Liver (tissue), 8 donors: ENCODE measurements at regions not wholly inside any gene's neighbourhood (a gene's known extent, or its start where the extent isn't known, plus 50 kb on each side); places are given as distances from the start of the nearest gene placed in this dataset.

Experiments used
- DNase-seq: peaks from one replicate; pipeline ENCODE4 v3.0.0-alpha.2; 2017; ENCODE audit warnings: low spot score
- H3K27ac ChIP-seq, 2 donors: one replicate each; pipeline ENCODE4 v1.7.0; 2013; ENCODE audit warnings: inconsistent platforms in 2 of 2, low read length in 2 of 2, control low read depth in 1 of 2, low read depth in 1 of 2, mild to moderate bottlenecking in 1 of 2
- H3K27me3 ChIP-seq, 4 donors: one replicate each; pipeline versions ENCODE4 v1.6.1 to v1.7.0; 2013; ENCODE audit warnings: low read length in 3 of 4, inconsistent platforms in 1 of 4, mild to moderate bottlenecking in 1 of 4, moderate library complexity in 1 of 4; ENCODE audit not compliant: control insufficient read depth in 4 of 4, insufficient read depth in 4 of 4
- H3K36me3 ChIP-seq, 4 donors: one replicate each; pipeline versions ENCODE4 v1.6.1 to v1.7.0; 2013; ENCODE audit warnings: low read length in 3 of 4, mild to moderate bottlenecking in 3 of 4, low read depth in 1 of 4, moderate library complexity in 1 of 4; ENCODE audit not compliant: control insufficient read depth in 4 of 4, insufficient read depth in 3 of 4
- H3K4me1 ChIP-seq, 4 donors: one replicate each; pipeline versions ENCODE4 v1.6.1 to v1.7.0; 2013; ENCODE audit warnings: low read length in 3 of 4, mild to moderate bottlenecking in 3 of 4, moderate library complexity in 1 of 4; ENCODE audit not compliant: control insufficient read depth in 4 of 4, insufficient read depth in 4 of 4
- H3K4me3 ChIP-seq, 3 donors: one replicate each; pipeline versions ENCODE4 v1.6.1 to v1.7.0; 2013; ENCODE audit warnings: low read length in 3 of 3, control low read depth in 1 of 3, low read depth in 1 of 3, mild to moderate bottlenecking in 1 of 3
- H3K9ac ChIP-seq, 2 donors: one replicate each; pipeline ENCODE4 v1.7.0; 2013; ENCODE audit warnings: low read length in 2 of 2, mild to moderate bottlenecking in 2 of 2, moderate library complexity in 2 of 2, control low read depth in 1 of 2, low read depth in 1 of 2
- H3K9me3 ChIP-seq, 4 donors: one replicate each; pipeline versions ENCODE4 v1.6.1 to v1.7.0; 2013; ENCODE audit warnings: low read length in 3 of 4; ENCODE audit not compliant: control insufficient read depth in 4 of 4
- EGR1 ChIP-seq, 2 donors: IDR thresholded peaks; 2 replicates each; pipeline ENCODE4 v1.6.1; 2016 to 2018; ENCODE audit warnings: antibody characterized with exemption in 2 of 2, low read depth in 2 of 2
- FOXA1 ChIP-seq: IDR thresholded peaks from 2 replicates; pipeline ENCODE4 v1.6.1; 2016; ENCODE audit warnings: antibody characterized with exemption
- FOXA2 ChIP-seq: IDR thresholded peaks from 2 replicates; pipeline ENCODE4 v1.6.1; 2016; ENCODE audit warnings: antibody characterized with exemption
- GABPA ChIP-seq, 2 donors: IDR thresholded peaks in 1 of 2; conservative IDR thresholded peaks in 1 of 2; 2 replicates each; pipeline ENCODE4 v1.6.1; 2016; ENCODE audit warnings: antibody characterized with exemption in 2 of 2, mild to moderate bottlenecking in 1 of 2, moderate library complexity in 1 of 2
- HNF4A ChIP-seq, 2 donors: conservative IDR thresholded peaks; 2 replicates each; pipeline ENCODE4 v1.6.1; 2016; ENCODE audit warnings: antibody characterized with exemption in 2 of 2, mild to moderate bottlenecking in 2 of 2
- HNF4G ChIP-seq: IDR thresholded peaks from 2 replicates; pipeline ENCODE4 v1.6.1; 2016; ENCODE audit warnings: antibody characterized with exemption
- JUND ChIP-seq, 2 donors: IDR thresholded peaks; 2 replicates each; pipeline ENCODE4 v1.6.1; 2016; ENCODE audit warnings: antibody characterized with exemption in 2 of 2
- NR2F2 ChIP-seq: IDR thresholded peaks from 2 replicates; pipeline ENCODE4 v1.6.1; 2016; ENCODE audit warnings: antibody characterized with exemption
- RAD21 ChIP-seq, 2 donors: IDR thresholded peaks; 2 replicates each; pipeline ENCODE4 v1.6.1; 2016; ENCODE audit warnings: antibody characterized with exemption in 2 of 2, mild to moderate bottlenecking in 2 of 2
- RXRA ChIP-seq, 2 donors: IDR thresholded peaks; 2 replicates each; pipeline ENCODE4 v1.6.1; 2017 to 2018; ENCODE audit warnings: antibody characterized with exemption in 2 of 2, mild to moderate bottlenecking in 1 of 2
- SP1 ChIP-seq: IDR thresholded peaks from 2 replicates; pipeline ENCODE4 v1.6.1; 2018; ENCODE audit warnings: antibody characterized with exemption, mild to moderate bottlenecking
- TAF1 ChIP-seq: conservative IDR thresholded peaks from 2 replicates; pipeline ENCODE4 v1.6.1; 2016; ENCODE audit warnings: antibody characterized with exemption, mild to moderate bottlenecking
- YY1 ChIP-seq: IDR thresholded peaks from 2 replicates; pipeline ENCODE4 v1.6.1; 2016; ENCODE audit warnings: antibody characterized with exemption, mild to moderate bottlenecking
- ZBTB33 ChIP-seq: IDR thresholded peaks from 2 replicates; pipeline ENCODE4 v1.6.1; 2016; ENCODE audit warnings: antibody characterized with exemption
- WGBS: extraction: QIAGEN DNeasy Blood & Tissue Kit; methylation state at CpG from one replicate; pipeline ENCODE4 v1.1.7; 2013; 5-methylcytosine and 5-hydroxymethylcytosine counted together
- TF ChIP-seq, protein P1 (sequence below): fragments of 150-350 bp; IDR thresholded peaks from 2 replicates; pipeline ENCODE4 v1.5.1; 2017; ENCODE audit warnings: improper control_type of control experiment, low read depth, low read length; ENCODE audit not compliant: missing input control
- TF ChIP-seq, protein P2 (sequence below): IDR thresholded peaks from 2 replicates; pipeline ENCODE4 v1.6.1; 2016; ENCODE audit warnings: antibody characterized with exemption
- TF ChIP-seq, protein P3 (sequence below): IDR thresholded peaks from 2 replicates; pipeline ENCODE4 v1.6.1; 2016; ENCODE audit warnings: antibody characterized with exemption
- TF ChIP-seq, protein P4 (sequence below): IDR thresholded peaks from 2 replicates; pipeline ENCODE4 v1.6.1; 2016; ENCODE audit warnings: antibody characterized with exemption, mild to moderate bottlenecking
- donor health status: healthy.
- donor health status: healthy.
- donor health status: healthy.
- donor health status: healthy.
- donor health status: healthy.

DNA sequence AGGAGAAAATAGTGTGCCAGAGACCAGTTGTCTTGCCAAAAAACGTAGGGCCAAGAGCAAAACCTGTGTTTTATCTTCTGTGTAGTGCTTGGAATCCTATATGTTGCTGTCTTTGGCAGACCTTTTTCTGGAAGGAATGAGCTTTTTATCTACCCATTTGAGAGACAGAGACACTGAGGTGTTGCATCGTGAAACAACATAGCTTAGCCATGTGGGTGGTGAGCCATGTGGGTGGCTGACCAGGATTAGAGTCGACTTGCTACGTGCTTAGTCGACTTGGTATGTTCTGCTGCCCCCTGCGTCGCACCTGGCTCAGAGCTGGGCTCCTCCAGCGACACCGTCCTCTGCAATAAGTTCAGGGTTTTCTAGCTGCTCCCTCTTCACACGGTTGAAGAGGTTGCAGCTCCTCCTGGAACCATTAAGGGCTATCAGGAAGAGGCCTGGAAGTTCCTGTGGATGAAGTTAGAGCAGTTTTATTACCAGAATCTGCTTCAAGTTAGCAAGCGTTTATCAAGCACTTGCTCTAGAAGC, 175.8 kb downstream of the SH2D4B start:
- H3K27ac ChIP-seq = no peak overlapping the region
- TF ChIP-seq GABPA (IDR thresholded peaks at IDR 0.05 in 1 of 2, conservative IDR thresholded peaks at IDR 0.05 in 1 of 2) = no peak
- H3K4me1 ChIP-seq = no peaks in the 10 kb centered on the region
- H3K9ac ChIP-seq = no peak overlapping the region
- H3K4me3 ChIP-seq = no peak overlapping the region
- H3K9me3 ChIP-seq = no peaks in the 10 kb centered on the region
- no peaks in the 10 kb centered on the region for H3K36me3 ChIP-seq
- H3K27me3 ChIP-seq = no peaks in the 10 kb centered on the region
- DNase-seq = no peak
- 80% methylated on average over 11 of the region's 11 CpGs for WGBS

- Histone ChIP-seq H3K27ac (no peak overlapping the region), H3K36me3 (no peaks in the 10 kb centered on the region), H3K9ac (no peak overlapping the region), H3K4me3 (no peak overlapping the region), H3K4me1 (no peaks in the 10 kb centered on the region), H3K9me3 (no peaks in the 10 kb centered on the region), H3K27me3 (no peaks in the 10 kb centered on the region)
- WGBS = 89% methylated on average over 11 of the region's 11 CpGs
- DNase-seq = no peak
- no peak for TF ChIP-seq NR2F2
- TF ChIP-seq SP1 = no peak
- TF ChIP-seq, protein P1, sequence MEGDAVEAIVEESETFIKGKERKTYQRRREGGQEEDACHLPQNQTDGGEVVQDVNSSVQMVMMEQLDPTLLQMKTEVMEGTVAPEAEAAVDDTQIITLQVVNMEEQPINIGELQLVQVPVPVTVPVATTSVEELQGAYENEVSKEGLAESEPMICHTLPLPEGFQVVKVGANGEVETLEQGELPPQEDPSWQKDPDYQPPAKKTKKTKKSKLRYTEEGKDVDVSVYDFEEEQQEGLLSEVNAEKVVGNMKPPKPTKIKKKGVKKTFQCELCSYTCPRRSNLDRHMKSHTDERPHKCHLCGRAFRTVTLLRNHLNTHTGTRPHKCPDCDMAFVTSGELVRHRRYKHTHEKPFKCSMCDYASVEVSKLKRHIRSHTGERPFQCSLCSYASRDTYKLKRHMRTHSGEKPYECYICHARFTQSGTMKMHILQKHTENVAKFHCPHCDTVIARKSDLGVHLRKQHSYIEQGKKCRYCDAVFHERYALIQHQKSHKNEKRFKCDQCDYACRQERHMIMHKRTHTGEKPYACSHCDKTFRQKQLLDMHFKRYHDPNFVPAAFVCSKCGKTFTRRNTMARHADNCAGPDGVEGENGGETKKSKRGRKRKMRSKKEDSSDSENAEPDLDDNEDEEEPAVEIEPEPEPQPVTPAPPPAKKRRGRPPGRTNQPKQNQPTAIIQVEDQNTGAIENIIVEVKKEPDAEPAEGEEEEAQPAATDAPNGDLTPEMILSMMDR = no peak
- no peak for TF ChIP-seq EGR1 (IDR thresholded peaks at IDR 0.05; ENCODE audit: low read depth in 2 of 2)
- no peak for TF ChIP-seq FOXA1
- TF ChIP-seq FOXA2 = no peak
- TF ChIP-seq YY1 = no peak
- TF ChIP-seq RXRA (IDR thresholded peaks at IDR 0.05) = no peak
- no peak for TF ChIP-seq RAD21 (IDR thresholded peaks at IDR 0.05)
- TF ChIP-seq TAF1 = no peak
- TF ChIP-seq HNF4A (conservative IDR thresholded peaks at IDR 0.05) = no peak
- no peak for TF ChIP-seq ZBTB33
- TF ChIP-seq, protein P2, sequence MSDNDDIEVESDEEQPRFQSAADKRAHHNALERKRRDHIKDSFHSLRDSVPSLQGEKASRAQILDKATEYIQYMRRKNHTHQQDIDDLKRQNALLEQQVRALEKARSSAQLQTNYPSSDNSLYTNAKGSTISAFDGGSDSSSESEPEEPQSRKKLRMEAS = no peak
- no peak for TF ChIP-seq GABPA (IDR thresholded peaks at IDR 0.05 in 1 of 2, conservative IDR thresholded peaks at IDR 0.05 in 1 of 2)
- TF ChIP-seq, protein P3, sequence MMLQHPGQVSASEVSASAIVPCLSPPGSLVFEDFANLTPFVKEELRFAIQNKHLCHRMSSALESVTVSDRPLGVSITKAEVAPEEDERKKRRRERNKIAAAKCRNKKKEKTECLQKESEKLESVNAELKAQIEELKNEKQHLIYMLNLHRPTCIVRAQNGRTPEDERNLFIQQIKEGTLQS = no peak
- TF ChIP-seq JUND (IDR thresholded peaks at IDR 0.05) = no peak
Observed at GRCh38 chr10:80714566-80714965, 176.9 kb downstream of the SH2D4B start.

DNA sequence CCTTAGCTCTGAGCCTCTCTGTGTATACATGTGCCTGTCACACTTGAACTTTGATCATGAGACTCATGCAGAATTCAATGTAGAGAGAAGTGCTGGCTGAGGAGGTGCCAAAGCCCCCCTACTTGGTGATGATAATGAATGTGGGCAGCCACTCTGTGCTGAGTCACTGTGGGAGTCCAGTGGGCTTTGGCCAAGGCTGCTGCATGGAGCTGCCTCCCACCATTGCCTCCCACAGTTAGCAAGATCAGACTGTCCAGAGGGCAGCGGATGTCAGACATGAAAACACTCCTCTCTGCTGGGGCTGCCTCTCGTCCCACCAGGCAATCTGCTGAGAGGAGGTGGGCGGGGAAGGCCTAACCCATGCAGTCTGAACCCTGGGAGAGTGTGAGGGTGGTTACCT, 180.3 kb downstream of the SH2D4B start:
- H3K9ac ChIP-seq = no peak overlapping the region
- TF ChIP-seq TAF1 (no peak), HNF4G (no peak), RXRA (IDR thresholded peaks at IDR 0.05) (no peak), HNF4A (conservative IDR thresholded peaks at IDR 0.05) (no peak), GABPA (IDR thresholded peaks at IDR 0.05 in 1 of 2, conservative IDR thresholded peaks at IDR 0.05 in 1 of 2) (no peak), SP1 (no peak), FOXA2 (no peak), NR2F2 (no peak)
- TF ChIP-seq, protein P4, sequence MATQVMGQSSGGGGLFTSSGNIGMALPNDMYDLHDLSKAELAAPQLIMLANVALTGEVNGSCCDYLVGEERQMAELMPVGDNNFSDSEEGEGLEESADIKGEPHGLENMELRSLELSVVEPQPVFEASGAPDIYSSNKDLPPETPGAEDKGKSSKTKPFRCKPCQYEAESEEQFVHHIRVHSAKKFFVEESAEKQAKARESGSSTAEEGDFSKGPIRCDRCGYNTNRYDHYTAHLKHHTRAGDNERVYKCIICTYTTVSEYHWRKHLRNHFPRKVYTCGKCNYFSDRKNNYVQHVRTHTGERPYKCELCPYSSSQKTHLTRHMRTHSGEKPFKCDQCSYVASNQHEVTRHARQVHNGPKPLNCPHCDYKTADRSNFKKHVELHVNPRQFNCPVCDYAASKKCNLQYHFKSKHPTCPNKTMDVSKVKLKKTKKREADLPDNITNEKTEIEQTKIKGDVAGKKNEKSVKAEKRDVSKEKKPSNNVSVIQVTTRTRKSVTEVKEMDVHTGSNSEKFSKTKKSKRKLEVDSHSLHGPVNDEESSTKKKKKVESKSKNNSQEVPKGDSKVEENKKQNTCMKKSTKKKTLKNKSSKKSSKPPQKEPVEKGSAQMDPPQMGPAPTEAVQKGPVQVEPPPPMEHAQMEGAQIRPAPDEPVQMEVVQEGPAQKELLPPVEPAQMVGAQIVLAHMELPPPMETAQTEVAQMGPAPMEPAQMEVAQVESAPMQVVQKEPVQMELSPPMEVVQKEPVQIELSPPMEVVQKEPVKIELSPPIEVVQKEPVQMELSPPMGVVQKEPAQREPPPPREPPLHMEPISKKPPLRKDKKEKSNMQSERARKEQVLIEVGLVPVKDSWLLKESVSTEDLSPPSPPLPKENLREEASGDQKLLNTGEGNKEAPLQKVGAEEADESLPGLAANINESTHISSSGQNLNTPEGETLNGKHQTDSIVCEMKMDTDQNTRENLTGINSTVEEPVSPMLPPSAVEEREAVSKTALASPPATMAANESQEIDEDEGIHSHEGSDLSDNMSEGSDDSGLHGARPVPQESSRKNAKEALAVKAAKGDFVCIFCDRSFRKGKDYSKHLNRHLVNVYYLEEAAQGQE = no peak
- TF ChIP-seq, protein P3 = no peak
- no peaks in the 10 kb centered on the region for H3K4me1 ChIP-seq
- H3K27ac ChIP-seq = no peak overlapping the region
- DNase-seq = no peak
- no peaks in the 10 kb centered on the region for H3K9me3 ChIP-seq
- H3K4me3 ChIP-seq = no peak overlapping the region
- H3K36me3 ChIP-seq = no peaks in the 10 kb centered on the region
- H3K27me3 ChIP-seq = no peaks in the 10 kb centered on the region
- 83% methylated on average over 3 of the region's 3 CpGs for WGBS
